GM23338 (cell line): ENCODE measurements at regions not wholly inside any gene's neighbourhood (a gene's known extent, or its start where the extent isn't known, plus 50 kb on each side); places are given as distances from the start of the nearest gene placed in this dataset.

Source experiments
- ATAC-seq: fragments of 200-7000 bp; cut with Tn5 transposase; 3 replicates; pipeline ENCODE4 v1.9.1; 2020
- DNase-seq: peaks from one replicate; pipeline ENCODE4 v3.0.0-alpha.2; 2015; ENCODE audit warnings: low spot score
- H2AFZ ChIP-seq: fragments of 200-600 bp; sonication (generic); 2 replicates; pipeline ENCODE4 v1.8.0; 2016; ENCODE audit warnings: antibody characterized with exemption, mild to moderate bottlenecking, moderate library complexity
- H3F3A ChIP-seq: fragments of 200-600 bp; sonication (generic); replicated peaks from 2 replicates; pipeline ENCODE4 v1.8.0; 2017; ENCODE audit warnings: antibody characterized with exemption, mixed run types, low read depth
- H3K27ac ChIP-seq: fragments of 200-600 bp; sonication (generic); 2 replicates; pipeline ENCODE4 v1.6.1; 2016; ENCODE audit warnings: low read depth
- H3K27me3 ChIP-seq: fragments of 200-600 bp; sonication (generic); 2 replicates; pipeline ENCODE4 v1.8.0; 2016; ENCODE audit warnings: mild to moderate bottlenecking, mixed run types, moderate library complexity; ENCODE audit not compliant: insufficient read depth
- H3K36me3 ChIP-seq: fragments of 200-600 bp; sonication (generic); 2 replicates; pipeline ENCODE4 v1.8.0; 2016; ENCODE audit warnings: mild to moderate bottlenecking; ENCODE audit not compliant: insufficient read depth
- H3K4me1 ChIP-seq: fragments of 200-600 bp; sonication (generic); 2 replicates; pipeline ENCODE4 v1.8.0; 2016; ENCODE audit warnings: mild to moderate bottlenecking, moderate library complexity; ENCODE audit not compliant: insufficient read depth
- H3K4me2 ChIP-seq: fragments of 200-600 bp; sonication (generic); 2 replicates; pipeline ENCODE4 v1.7.1; 2017; ENCODE audit warnings: mixed run types
- H3K4me3 ChIP-seq: fragments of 200-600 bp; sonication (generic); 2 replicates; pipeline ENCODE4 v1.6.1; 2016; ENCODE audit warnings: mixed run types
- H3K79me2 ChIP-seq: fragments of 200-600 bp; sonication (generic); replicated peaks from 2 replicates; pipeline ENCODE4 v1.8.0; 2017; ENCODE audit warnings: mild to moderate bottlenecking; ENCODE audit not compliant: insufficient read depth
- H3K9me2 ChIP-seq: fragments of 200-600 bp; sonication (generic); 2 replicates; pipeline ENCODE4 v1.8.0; 2017; ENCODE audit not compliant: insufficient read depth
- H4K20me1 ChIP-seq: fragments of 200-600 bp; sonication (generic); replicated peaks from 2 replicates; pipeline ENCODE4 v1.8.0; 2017; ENCODE audit warnings: mild to moderate bottlenecking; ENCODE audit not compliant: insufficient read depth
- H3K27ac Mint-ChIP-seq: 2 replicates; pipeline ENCODE4 v1.8.0; 2020; ENCODE audit warnings: inconsistent platforms, mild to moderate bottlenecking, moderate library complexity, mixed read lengths
- H3K27me3 Mint-ChIP-seq: 3 replicates; pipeline ENCODE4 v1.8.0; 2022; ENCODE audit warnings: low read depth, mild to moderate bottlenecking, moderate library complexity, mixed read lengths, inconsistent platforms; ENCODE audit not compliant: insufficient read depth, poor library complexity
- H3K36me3 Mint-ChIP-seq: 3 replicates; pipeline ENCODE4 v1.8.0; 2021; ENCODE audit warnings: low read depth, mild to moderate bottlenecking, inconsistent platforms, moderate library complexity, mixed read lengths
- H3K4me1 Mint-ChIP-seq: 3 replicates; pipeline ENCODE4 v1.8.0; 2020; ENCODE audit warnings: mild to moderate bottlenecking, inconsistent platforms, mixed read lengths
- H3K4me3 Mint-ChIP-seq: 3 replicates; pipeline ENCODE4 v1.8.0; 2021; ENCODE audit warnings: moderate library complexity, mild to moderate bottlenecking, inconsistent platforms, mixed read lengths
- H3K9me3 Mint-ChIP-seq: 3 replicates; pipeline ENCODE4 v1.8.0; 2020; ENCODE audit warnings: moderate library complexity, mild to moderate bottlenecking, inconsistent platforms, mixed read lengths
- CREB1 ChIP-seq: fragments of 250-450 bp; sonication (Bioruptor Pico); IDR thresholded peaks from 2 replicates; pipeline ENCODE4 v1.5.0; 2020; ENCODE audit warnings: low read depth, mild to moderate bottlenecking, moderate library complexity
- ETS1 ChIP-seq: IDR thresholded peaks from 2 replicates; pipeline ENCODE4 v1.6.1; 2016; ENCODE audit warnings: antibody characterized with exemption
- EZH2phosphoT487 ChIP-seq: fragments of 200-600 bp; sonication (generic); IDR thresholded peaks from one replicate; pipeline ENCODE4 v1.8.1; 2018; ENCODE audit warnings: antibody characterized with exemption; ENCODE audit not compliant: unreplicated experiment
- JUNB ChIP-seq: IDR thresholded peaks from one replicate; pipeline ENCODE4 v1.6.1; 2016; ENCODE audit warnings: antibody characterized with exemption; ENCODE audit not compliant: unreplicated experiment
- POLR2AphosphoS5 ChIP-seq: IDR thresholded peaks from 2 replicates; pipeline ENCODE4 v1.6.1; 2016; ENCODE audit warnings: antibody characterized with exemption, low read depth
- STAT1 ChIP-seq: IDR thresholded peaks from one replicate; pipeline ENCODE4 v1.6.1; 2016; ENCODE audit warnings: antibody characterized with exemption; ENCODE audit not compliant: unreplicated experiment
- ZNF114 ChIP-seq: fragments of 250-450 bp; sonication (Bioruptor Pico); IDR thresholded peaks from 2 replicates; pipeline ENCODE4 v1.5.0; 2020; ENCODE audit warnings: mild to moderate bottlenecking, moderate library complexity
- ZNF331 ChIP-seq: fragments of 250-450 bp; sonication (Bioruptor Pico); IDR thresholded peaks from 2 replicates; pipeline ENCODE4 v1.5.0; 2020; ENCODE audit warnings: low read depth, mild to moderate bottlenecking, moderate library complexity
- TF ChIP-seq, protein P1 (sequence below), 2 experiments: fragments of 200-600 bp in 1 of 2; sonication (generic) in 1 of 2; conservative IDR thresholded peaks; 2 replicates each; pipeline versions ENCODE4 v1.5.1 to v1.6.1; 2016 to 2017; ENCODE audit warnings: antibody characterized with exemption in 2 of 2, low read depth in 2 of 2, mild to moderate bottlenecking in 2 of 2, moderate library complexity in 1 of 2
- TF ChIP-seq, protein P2 (sequence below): IDR thresholded peaks from one replicate; pipeline ENCODE4 v1.6.1; 2018; ENCODE audit warnings: antibody characterized with exemption; ENCODE audit not compliant: unreplicated experiment
- TF ChIP-seq, protein P3 (sequence below): fragments of 250-450 bp; sonication (Bioruptor Pico); IDR thresholded peaks from 2 replicates; pipeline ENCODE4 v1.5.0; 2020; ENCODE audit warnings: mild to moderate bottlenecking, moderate library complexity

DNA sequence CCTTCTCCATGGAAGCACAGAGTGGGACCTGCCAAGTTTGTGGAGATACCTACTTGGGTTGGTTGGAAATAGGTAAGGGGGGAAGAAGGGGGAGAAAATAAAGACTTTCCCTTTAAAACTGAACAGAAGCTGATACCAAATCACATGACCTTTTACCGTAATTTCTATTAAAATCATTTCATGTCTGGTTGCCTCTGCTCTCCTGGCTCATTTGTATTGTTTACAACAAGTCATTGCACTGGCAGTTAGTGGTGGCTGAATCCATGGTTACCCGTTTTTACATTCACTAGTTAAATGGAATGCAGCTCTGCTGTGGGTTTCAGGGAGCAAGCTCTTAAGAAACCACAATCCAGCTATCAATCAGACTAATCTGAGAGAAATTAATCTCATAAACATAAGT, 353.7 kb upstream of the ESRRG start (continued):
- TF ChIP-seq, protein P1, sequence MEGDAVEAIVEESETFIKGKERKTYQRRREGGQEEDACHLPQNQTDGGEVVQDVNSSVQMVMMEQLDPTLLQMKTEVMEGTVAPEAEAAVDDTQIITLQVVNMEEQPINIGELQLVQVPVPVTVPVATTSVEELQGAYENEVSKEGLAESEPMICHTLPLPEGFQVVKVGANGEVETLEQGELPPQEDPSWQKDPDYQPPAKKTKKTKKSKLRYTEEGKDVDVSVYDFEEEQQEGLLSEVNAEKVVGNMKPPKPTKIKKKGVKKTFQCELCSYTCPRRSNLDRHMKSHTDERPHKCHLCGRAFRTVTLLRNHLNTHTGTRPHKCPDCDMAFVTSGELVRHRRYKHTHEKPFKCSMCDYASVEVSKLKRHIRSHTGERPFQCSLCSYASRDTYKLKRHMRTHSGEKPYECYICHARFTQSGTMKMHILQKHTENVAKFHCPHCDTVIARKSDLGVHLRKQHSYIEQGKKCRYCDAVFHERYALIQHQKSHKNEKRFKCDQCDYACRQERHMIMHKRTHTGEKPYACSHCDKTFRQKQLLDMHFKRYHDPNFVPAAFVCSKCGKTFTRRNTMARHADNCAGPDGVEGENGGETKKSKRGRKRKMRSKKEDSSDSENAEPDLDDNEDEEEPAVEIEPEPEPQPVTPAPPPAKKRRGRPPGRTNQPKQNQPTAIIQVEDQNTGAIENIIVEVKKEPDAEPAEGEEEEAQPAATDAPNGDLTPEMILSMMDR (conservative IDR thresholded peaks at IDR 0.05; ENCODE audit: low read depth in 2 of 2), result no peak
- no peak for TF ChIP-seq ZNF114 (CRISPR knock-in tag)
- TF ChIP-seq, protein P2, sequence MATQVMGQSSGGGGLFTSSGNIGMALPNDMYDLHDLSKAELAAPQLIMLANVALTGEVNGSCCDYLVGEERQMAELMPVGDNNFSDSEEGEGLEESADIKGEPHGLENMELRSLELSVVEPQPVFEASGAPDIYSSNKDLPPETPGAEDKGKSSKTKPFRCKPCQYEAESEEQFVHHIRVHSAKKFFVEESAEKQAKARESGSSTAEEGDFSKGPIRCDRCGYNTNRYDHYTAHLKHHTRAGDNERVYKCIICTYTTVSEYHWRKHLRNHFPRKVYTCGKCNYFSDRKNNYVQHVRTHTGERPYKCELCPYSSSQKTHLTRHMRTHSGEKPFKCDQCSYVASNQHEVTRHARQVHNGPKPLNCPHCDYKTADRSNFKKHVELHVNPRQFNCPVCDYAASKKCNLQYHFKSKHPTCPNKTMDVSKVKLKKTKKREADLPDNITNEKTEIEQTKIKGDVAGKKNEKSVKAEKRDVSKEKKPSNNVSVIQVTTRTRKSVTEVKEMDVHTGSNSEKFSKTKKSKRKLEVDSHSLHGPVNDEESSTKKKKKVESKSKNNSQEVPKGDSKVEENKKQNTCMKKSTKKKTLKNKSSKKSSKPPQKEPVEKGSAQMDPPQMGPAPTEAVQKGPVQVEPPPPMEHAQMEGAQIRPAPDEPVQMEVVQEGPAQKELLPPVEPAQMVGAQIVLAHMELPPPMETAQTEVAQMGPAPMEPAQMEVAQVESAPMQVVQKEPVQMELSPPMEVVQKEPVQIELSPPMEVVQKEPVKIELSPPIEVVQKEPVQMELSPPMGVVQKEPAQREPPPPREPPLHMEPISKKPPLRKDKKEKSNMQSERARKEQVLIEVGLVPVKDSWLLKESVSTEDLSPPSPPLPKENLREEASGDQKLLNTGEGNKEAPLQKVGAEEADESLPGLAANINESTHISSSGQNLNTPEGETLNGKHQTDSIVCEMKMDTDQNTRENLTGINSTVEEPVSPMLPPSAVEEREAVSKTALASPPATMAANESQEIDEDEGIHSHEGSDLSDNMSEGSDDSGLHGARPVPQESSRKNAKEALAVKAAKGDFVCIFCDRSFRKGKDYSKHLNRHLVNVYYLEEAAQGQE, result no peak
- no peak for TF ChIP-seq JUNB
- TF ChIP-seq POLR2AphosphoS5, result no peak
- no peak for TF ChIP-seq ETS1
- TF ChIP-seq CREB1 (CRISPR knock-in tag), result no peak
- TF ChIP-seq EZH2phosphoT487, result no peak
- no peak for TF ChIP-seq STAT1

DNA sequence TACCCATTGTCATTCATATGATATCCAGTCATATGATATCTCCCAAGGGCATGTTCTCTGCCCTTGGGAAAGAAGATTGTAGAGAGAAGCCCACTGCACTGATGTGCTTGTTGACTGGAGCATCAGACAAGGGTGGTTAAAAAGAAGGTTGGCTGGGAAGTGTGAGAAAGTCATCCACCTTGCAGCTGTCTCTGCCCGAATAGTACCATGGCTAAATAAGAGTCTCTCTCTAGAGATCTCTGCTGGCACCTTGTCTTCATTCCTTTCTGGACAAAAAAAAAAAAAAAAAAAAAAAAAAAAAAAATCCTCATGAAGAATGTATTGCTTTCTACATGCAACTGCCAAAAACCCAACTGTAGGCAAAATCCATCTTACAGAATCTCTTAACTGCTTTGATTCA, 349.7 kb upstream of the ESRRG start:
- no peaks in the 10 kb centered on the region for H3K27me3 ChIP-seq
- H3K36me3 ChIP-seq, result no peaks in the 10 kb centered on the region
- Mint-ChIP-seq H3K36me3 (no peaks in the 10 kb centered on the region), H3K27me3 (no peaks in the 10 kb centered on the region), H3K4me1 (peaks cover 8% of the 10 kb centered on the region; the same call in 2 of the 3 replicates), H3K4me3 (no peak overlapping the region), H3K9me3 (no peaks in the 10 kb centered on the region), H3K27ac (no peak overlapping the region)
- H3K4me2 ChIP-seq, result no peak overlapping the region
- no peaks in the 10 kb centered on the region for H4K20me1 ChIP-seq
- no peak overlapping the region for H3K27ac ChIP-seq
- no peak overlapping the region for H2AFZ ChIP-seq
- no peaks in the 10 kb centered on the region for H3K9me2 ChIP-seq
- H3K4me3 ChIP-seq, result no peak overlapping the region
- DNase-seq (no peak), ATAC-seq (no peak)
- H3K4me1 ChIP-seq, result no peaks in the 10 kb centered on the region
- H3F3A ChIP-seq, result no peaks in the 10 kb centered on the region
- no peaks in the 10 kb centered on the region for H3K79me2 ChIP-seq
- TF ChIP-seq EZH2phosphoT487 (no peak), POLR2AphosphoS5 (no peak), JUNB (no peak), ZNF114 (CRISPR knock-in tag) (no peak), ZNF331 (CRISPR knock-in tag) (no peak)
- TF ChIP-seq, protein P3, sequence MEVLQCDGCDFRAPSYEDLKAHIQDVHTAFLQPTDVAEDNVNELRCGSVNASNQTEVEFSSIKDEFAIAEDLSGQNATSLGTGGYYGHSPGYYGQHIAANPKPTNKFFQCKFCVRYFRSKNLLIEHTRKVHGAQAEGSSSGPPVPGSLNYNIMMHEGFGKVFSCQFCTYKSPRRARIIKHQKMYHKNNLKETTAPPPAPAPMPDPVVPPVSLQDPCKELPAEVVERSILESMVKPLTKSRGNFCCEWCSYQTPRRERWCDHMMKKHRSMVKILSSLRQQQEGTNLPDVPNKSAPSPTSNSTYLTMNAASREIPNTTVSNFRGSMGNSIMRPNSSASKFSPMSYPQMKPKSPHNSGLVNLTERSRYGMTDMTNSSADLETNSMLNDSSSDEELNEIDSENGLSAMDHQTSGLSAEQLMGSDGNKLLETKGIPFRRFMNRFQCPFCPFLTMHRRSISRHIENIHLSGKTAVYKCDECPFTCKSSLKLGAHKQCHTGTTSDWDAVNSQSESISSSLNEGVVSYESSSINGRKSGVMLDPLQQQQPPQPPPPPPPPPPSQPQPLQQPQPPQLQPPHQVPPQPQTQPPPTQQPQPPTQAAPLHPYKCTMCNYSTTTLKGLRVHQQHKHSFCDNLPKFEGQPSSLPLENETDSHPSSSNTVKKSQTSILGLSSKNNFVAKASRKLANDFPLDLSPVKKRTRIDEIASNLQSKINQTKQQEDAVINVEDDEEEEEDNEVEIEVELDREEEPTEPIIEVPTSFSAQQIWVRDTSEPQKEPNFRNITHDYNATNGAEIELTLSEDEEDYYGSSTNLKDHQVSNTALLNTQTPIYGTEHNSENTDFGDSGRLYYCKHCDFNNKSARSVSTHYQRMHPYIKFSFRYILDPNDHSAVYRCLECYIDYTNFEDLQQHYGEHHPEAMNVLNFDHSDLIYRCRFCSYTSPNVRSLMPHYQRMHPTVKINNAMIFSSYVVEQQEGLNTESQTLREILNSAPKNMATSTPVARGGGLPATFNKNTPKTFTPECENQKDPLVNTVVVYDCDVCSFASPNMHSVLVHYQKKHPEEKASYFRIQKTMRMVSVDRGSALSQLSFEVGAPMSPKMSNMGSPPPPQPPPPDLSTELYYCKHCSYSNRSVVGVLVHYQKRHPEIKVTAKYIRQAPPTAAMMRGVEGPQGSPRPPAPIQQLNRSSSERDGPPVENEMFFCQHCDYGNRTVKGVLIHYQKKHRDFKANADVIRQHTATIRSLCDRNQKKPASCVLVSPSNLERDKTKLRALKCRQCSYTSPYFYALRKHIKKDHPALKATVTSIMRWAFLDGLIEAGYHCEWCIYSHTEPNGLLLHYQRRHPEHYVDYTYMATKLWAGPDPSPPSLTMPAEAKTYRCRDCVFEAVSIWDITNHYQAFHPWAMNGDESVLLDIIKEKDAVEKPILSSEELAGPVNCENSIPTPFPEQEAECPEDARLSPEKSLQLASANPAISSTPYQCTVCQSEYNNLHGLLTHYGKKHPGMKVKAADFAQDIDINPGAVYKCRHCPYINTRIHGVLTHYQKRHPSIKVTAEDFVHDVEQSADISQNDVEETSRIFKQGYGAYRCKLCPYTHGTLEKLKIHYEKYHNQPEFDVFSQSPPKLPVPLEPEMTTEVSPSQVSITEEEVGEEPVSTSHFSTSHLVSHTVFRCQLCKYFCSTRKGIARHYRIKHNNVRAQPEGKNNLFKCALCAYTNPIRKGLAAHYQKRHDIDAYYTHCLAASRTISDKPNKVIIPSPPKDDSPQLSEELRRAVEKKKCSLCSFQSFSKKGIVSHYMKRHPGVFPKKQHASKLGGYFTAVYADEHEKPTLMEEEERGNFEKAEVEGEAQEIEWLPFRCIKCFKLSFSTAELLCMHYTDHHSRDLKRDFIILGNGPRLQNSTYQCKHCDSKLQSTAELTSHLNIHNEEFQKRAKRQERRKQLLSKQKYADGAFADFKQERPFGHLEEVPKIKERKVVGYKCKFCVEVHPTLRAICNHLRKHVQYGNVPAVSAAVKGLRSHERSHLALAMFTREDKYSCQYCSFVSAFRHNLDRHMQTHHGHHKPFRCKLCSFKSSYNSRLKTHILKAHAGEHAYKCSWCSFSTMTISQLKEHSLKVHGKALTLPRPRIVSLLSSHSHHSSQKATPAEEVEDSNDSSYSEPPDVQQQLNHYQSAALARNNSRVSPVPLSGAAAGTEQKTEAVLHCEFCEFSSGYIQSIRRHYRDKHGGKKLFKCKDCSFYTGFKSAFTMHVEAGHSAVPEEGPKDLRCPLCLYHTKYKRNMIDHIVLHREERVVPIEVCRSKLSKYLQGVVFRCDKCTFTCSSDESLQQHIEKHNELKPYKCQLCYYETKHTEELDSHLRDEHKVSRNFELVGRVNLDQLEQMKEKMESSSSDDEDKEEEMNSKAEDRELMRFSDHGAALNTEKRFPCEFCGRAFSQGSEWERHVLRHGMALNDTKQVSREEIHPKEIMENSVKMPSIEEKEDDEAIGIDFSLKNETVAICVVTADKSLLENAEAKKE, result no peak
